ENCODE measurements at regions not wholly inside any gene's neighbourhood (a gene's known extent, or its start where the extent isn't known, plus 50 kb on each side); places are given as distances from the start of the nearest gene placed in this dataset.

GRCh38 chr13:78228940-78229339, 310.3 kb upstream of the EDNRB start:
- no peaks in the 10 kb centered on the region for H3K27me3 ChIP-seq (ENCODE audit: control insufficient read depth, low read length)
- H4K20me1 ChIP-seq (ENCODE audit: control insufficient read depth, insufficient read depth, low read depth, low read length): no peaks in the 10 kb centered on the region
- H3K9me3 ChIP-seq (ENCODE audit: control insufficient read depth, insufficient read depth, low read length): no peaks in the 10 kb centered on the region
- H3K79me2 ChIP-seq (ENCODE audit: control insufficient read depth, low read length): no peaks in the 10 kb centered on the region
- TF ChIP-seq EZH2phosphoT487 (IDR thresholded peaks at IDR 0.05; ENCODE audit: borderline replicate concordance, low read length): no peak
- no peak for TF ChIP-seq CTCF (IDR thresholded peaks at IDR 0.05; ENCODE audit: low read depth, low read length, poor library complexity, severe bottlenecking)
- no peaks in the 10 kb centered on the region for H3K9me2 ChIP-seq (replicated peaks; ENCODE audit: control insufficient read depth, low read length)
- no peaks in the 10 kb centered on the region for H3K36me3 ChIP-seq (ENCODE audit: control insufficient read depth, low read length)
- no peak overlapping the region for H3K4me3 ChIP-seq (ENCODE audit: low read length)
- no peak overlapping the region for H3K4me2 ChIP-seq (ENCODE audit: low read length)
- H3F3A ChIP-seq (ENCODE audit: control insufficient read depth, insufficient read depth): no peaks in the 10 kb centered on the region
- H3K27ac ChIP-seq (ENCODE audit: low read depth, low read length): no peak overlapping the region
- H3K4me1 ChIP-seq (ENCODE audit: control insufficient read depth, low read length): no peaks in the 10 kb centered on the region

DNA sequence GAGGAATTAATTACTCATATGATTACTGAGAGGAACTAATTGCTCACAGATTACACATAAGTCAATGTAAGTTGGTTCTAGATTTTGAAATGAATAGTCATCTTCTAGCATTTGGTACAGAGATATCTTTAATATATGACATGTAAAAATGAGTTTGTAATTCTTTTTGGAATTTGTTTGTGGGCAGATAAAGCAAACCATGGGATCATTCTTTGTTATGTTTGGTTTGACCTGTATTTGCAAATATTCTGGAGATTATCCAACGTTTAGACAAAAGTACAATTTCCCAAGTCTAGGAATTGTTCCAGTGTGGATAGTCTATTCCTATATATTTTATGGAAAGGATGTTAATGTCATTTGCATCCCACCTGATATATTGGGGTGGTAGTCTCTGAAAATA, 309.6 kb upstream of the EDNRB start:
- no peaks in the 10 kb centered on the region for H3K9me3 ChIP-seq (ENCODE audit: control insufficient read depth, insufficient read depth, low read length)
- H3F3A ChIP-seq (ENCODE audit: control insufficient read depth, insufficient read depth): no peaks in the 10 kb centered on the region
- H3K9me2 ChIP-seq (replicated peaks; ENCODE audit: control insufficient read depth, low read length): no peaks in the 10 kb centered on the region
- no peaks in the 10 kb centered on the region for H3K36me3 ChIP-seq (ENCODE audit: control insufficient read depth, low read length)
- H3K27ac ChIP-seq (ENCODE audit: low read depth, low read length): no peak overlapping the region
- TF ChIP-seq EZH2phosphoT487 (IDR thresholded peaks at IDR 0.05; ENCODE audit: borderline replicate concordance, low read length) (no peak), CTCF (IDR thresholded peaks at IDR 0.05; ENCODE audit: low read depth, low read length, poor library complexity, severe bottlenecking) (no peak)
- H4K20me1 ChIP-seq (ENCODE audit: control insufficient read depth, insufficient read depth, low read depth, low read length): no peaks in the 10 kb centered on the region
- H3K4me3 ChIP-seq (ENCODE audit: low read length): no peak overlapping the region
- no peaks in the 10 kb centered on the region for H3K79me2 ChIP-seq (ENCODE audit: control insufficient read depth, low read length)
- H3K4me1 ChIP-seq (ENCODE audit: control insufficient read depth, low read length): no peaks in the 10 kb centered on the region
- H3K27me3 ChIP-seq (ENCODE audit: control insufficient read depth, low read length): no peaks in the 10 kb centered on the region
- no peak overlapping the region for H3K4me2 ChIP-seq (ENCODE audit: low read length)

- H3K27ac ChIP-seq (ENCODE audit: low read depth, low read length): no peak overlapping the region
- no peak overlapping the region for H3K4me2 ChIP-seq (ENCODE audit: low read length)
- H3K4me1 ChIP-seq (ENCODE audit: control insufficient read depth, low read length): no peaks in the 10 kb centered on the region
- no peaks in the 10 kb centered on the region for H3K36me3 ChIP-seq (ENCODE audit: control insufficient read depth, low read length)
- no peaks in the 10 kb centered on the region for H3K79me2 ChIP-seq (ENCODE audit: control insufficient read depth, low read length)
- no peaks in the 10 kb centered on the region for H3K27me3 ChIP-seq (ENCODE audit: control insufficient read depth, low read length)
- no peaks in the 10 kb centered on the region for H3F3A ChIP-seq (ENCODE audit: control insufficient read depth, insufficient read depth)
- no peaks in the 10 kb centered on the region for H3K9me2 ChIP-seq (replicated peaks; ENCODE audit: control insufficient read depth, low read length)
- H3K4me3 ChIP-seq (ENCODE audit: low read length): no peak overlapping the region
- TF ChIP-seq EZH2phosphoT487 (IDR thresholded peaks at IDR 0.05; ENCODE audit: borderline replicate concordance, low read length): no peak
- no peak for TF ChIP-seq CTCF (IDR thresholded peaks at IDR 0.05; ENCODE audit: low read depth, low read length, poor library complexity, severe bottlenecking)
- H4K20me1 ChIP-seq (ENCODE audit: control insufficient read depth, insufficient read depth, low read depth, low read length): no peaks in the 10 kb centered on the region
- no peaks in the 10 kb centered on the region for H3K9me3 ChIP-seq (ENCODE audit: control insufficient read depth, insufficient read depth, low read length)
Observed at GRCh38 chr13:78227709-78228108, 309.1 kb upstream of the EDNRB start.

All from DOHH2 (cell line).